K562 (cell line): ENCODE measurements at regions not wholly inside any gene's neighbourhood (a gene's known extent, or its start where the extent isn't known, plus 50 kb on each side); places are given as distances from the start of the nearest gene placed in this dataset.

ENCODE experiments used
- ATAC-seq: fragments of 200-7000 bp; cut with Tn5 transposase; 3 replicates; pipeline ENCODE4 v1.9.1; 2020; ENCODE audit warnings: moderate library complexity
- BruUV-seq: library from RNA; stranded (reverse); fragments of 400-500 nt; replicated peaks from 2 replicates; lab custom pipeline; 2021; lab: Mats Ljungman, UMichigan
- CTCF ChIA-PET: fragments of 300-600 bp; formaldehyde crosslinking; extraction: SDS; loops from one replicate; lab custom pipeline; 2021; ENCODE audit warnings: low intra/inter-chr PET ratio; lab: Yijun Ruan, JAX
- POLR2A ChIA-PET: fragments of 300-600, 350-650 bp; sonication (Branson Sonifier 250); formaldehyde crosslinking; extraction: SDS; loops from one replicate; lab custom pipeline; 2021; ENCODE audit warnings: antibody characterized with exemption, inconsistent platforms; lab: Yijun Ruan, JAX
- DNase-seq, 4 experiments: peaks; one replicate each; pipeline versions ENCODE4 v3.0.0 to v3.0.0-alpha.2; 2011 to 2018; ENCODE audit warnings: low spot score in 3 of 4, mixed read lengths in 3 of 4; ENCODE audit errors: extremely low read depth in 1 of 4
- FAIRE-seq: peaks from 2 replicates; lab custom pipeline; 2011; peaks lifted over from hg19 to GRCh38; lab: Jason Lieb, UNC
- H2AFZ ChIP-seq: 2 replicates; pipeline ENCODE4 v1.6.0; 2011; ENCODE audit warnings: low read depth, low read length, control low read depth, inconsistent platforms
- H3K27ac ChIP-seq: fragments of 200-600 bp; 3 replicates; pipeline ENCODE4 v1.8.0; 2011; ENCODE audit warnings: low read depth, mild to moderate bottlenecking, control low read depth, inconsistent platforms, low read length, moderate library complexity, mixed read lengths; ENCODE audit errors: extremely low read depth
- H3K27me3 ChIP-seq, 2 experiments: fragments of 300-600 bp in 1 of 2; 2 replicates in 1 of 2; 3 replicates in 1 of 2; pipeline versions ENCODE4 v1.6.0 to v1.8.0; 2011; ENCODE audit warnings: inconsistent platforms in 2 of 2, low read length in 2 of 2, mild to moderate bottlenecking in 1 of 2, mixed read lengths in 1 of 2, moderate library complexity in 1 of 2; ENCODE audit not compliant: control insufficient read depth in 2 of 2, insufficient read depth in 2 of 2
- H3K36me3 ChIP-seq: fragments of 300-600 bp; 3 replicates; pipeline ENCODE4 v1.8.0; 2011; ENCODE audit warnings: mild to moderate bottlenecking, low read length, inconsistent platforms; ENCODE audit not compliant: control insufficient read depth, insufficient read depth
- H3K4me1 ChIP-seq, 2 experiments: fragments of 200-600 bp in 1 of 2; replicated peaks in 1 of 2; 2 replicates in 1 of 2; 3 replicates in 1 of 2; pipeline versions ENCODE4 v1.5.1 to v1.8.0; 2011; ENCODE audit warnings: inconsistent platforms in 2 of 2, low read length in 2 of 2, mild to moderate bottlenecking in 1 of 2, mixed read lengths in 1 of 2, moderate library complexity in 1 of 2; ENCODE audit not compliant: control insufficient read depth in 2 of 2, insufficient read depth in 2 of 2
- H3K4me2 ChIP-seq: 2 replicates; pipeline ENCODE4 v1.6.1; 2011; ENCODE audit warnings: low read length, control low read depth, inconsistent platforms, mixed read lengths; ENCODE audit not compliant: insufficient read depth
- H3K4me3 ChIP-seq: fragments of 200-600 bp; sonication (generic), shearing (Covaris generic); 2 replicates; pipeline ENCODE4 v1.5.1; 2016; ENCODE audit warnings: control low read depth, inconsistent platforms
- H3K79me2 ChIP-seq: fragments of 200-600 bp; 3 replicates; pipeline ENCODE4 v1.8.0; 2011; ENCODE audit warnings: low read length, inconsistent platforms; ENCODE audit not compliant: control insufficient read depth, insufficient read depth
- H3K9ac ChIP-seq, 2 experiments: 2 replicates each; pipeline versions ENCODE4 v1.6.0 to v1.6.1; 2011; ENCODE audit warnings: low read depth in 2 of 2, low read length in 2 of 2, control low read depth in 1 of 2, inconsistent platforms in 1 of 2, mild to moderate bottlenecking in 1 of 2, mixed read lengths in 1 of 2; ENCODE audit not compliant: insufficient read depth in 1 of 2
- H3K9me1 ChIP-seq: one replicate; pipeline ENCODE4 v1.6.0; 2011; ENCODE audit warnings: inconsistent platforms, mild to moderate bottlenecking, low read length, moderate library complexity; ENCODE audit not compliant: control insufficient read depth, insufficient read depth
- H3K9me3 ChIP-seq: replicated peaks from 2 replicates; pipeline ENCODE4 v1.5.1; 2011; ENCODE audit warnings: low read depth, low read length, inconsistent platforms; ENCODE audit not compliant: control insufficient read depth, insufficient read depth
- H4K20me1 ChIP-seq: replicated peaks from 2 replicates; pipeline ENCODE4 v1.6.1; 2011; ENCODE audit warnings: low read length, inconsistent platforms, mixed read lengths; ENCODE audit not compliant: control insufficient read depth, insufficient read depth
- DACH1 ChIP-seq: fragments of 450-650 bp; IDR thresholded peaks from 2 replicates; pipeline ENCODE4 v1.6.1; 2018; ENCODE audit not compliant: partially characterized antibody
- FUS ChIP-seq: fragments of 200-400 bp; formaldehyde crosslinking; optimal IDR thresholded peaks from 2 replicates; pipeline ENCODE3; 2017; ENCODE audit warnings: low read depth, low read length
- GTF2E2 ChIP-seq: fragments of 200-800 bp; sonication (Bioruptor generic); IDR thresholded peaks from 2 replicates; pipeline ENCODE4 v1.6.1; 2016; ENCODE audit warnings: missing genetic modification characterization, missing compliant biosample characterization
- PHTF2 ChIP-seq: fragments of 250-450 bp; sonication (Bioruptor Pico); IDR thresholded peaks from 2 replicates; pipeline ENCODE4 v1.5.0; 2021; ENCODE audit warnings: mild to moderate bottlenecking
- POLR2AphosphoS2 ChIP-seq: IDR thresholded peaks from 2 replicates; pipeline ENCODE4 v1.6.1; 2012; ENCODE audit warnings: low read length, improper control_type of control experiment
- SETDB1 ChIP-seq: IDR thresholded peaks from one replicate; pipeline ENCODE4 v1.6.1; 2012; ENCODE audit warnings: low read length, control low read depth, inconsistent platforms
- STAT6 ChIP-seq: sonication (generic); formaldehyde crosslinking; IDR thresholded peaks from 2 replicates; pipeline ENCODE4 v1.8.1; 2023; ENCODE audit warnings: mild to moderate bottlenecking, missing genetic modification reagents
- TEAD1 ChIP-seq, 2 experiments: fragments of 450-650 bp in 1 of 2; sonication (generic) in 1 of 2; formaldehyde crosslinking; IDR thresholded peaks; 2 replicates each; pipeline versions ENCODE4 v1.4.0 to v1.8.0; 2020 to 2022; ENCODE audit warnings: mild to moderate bottlenecking in 2 of 2, missing genetic modification reagents in 1 of 2
- ZNF780A ChIP-seq: fragments of 250-450 bp; sonication (Bioruptor Pico); IDR thresholded peaks from 2 replicates; pipeline ENCODE4 v1.5.0; 2021; ENCODE audit warnings: mild to moderate bottlenecking
- WGBS: fragments of 100-300 bp; shearing (Covaris generic); methylation state at CpG from one replicate; pipeline ENCODE4 v1.1.6; 2016; ENCODE audit warnings: low coverage, mixed read lengths; ENCODE audit not compliant: insufficient coverage; ENCODE audit errors: missing lambda C conversion rate; 5-methylcytosine and 5-hydroxymethylcytosine counted together
- in situ Hi-C: fragments of 300-500 bp; cut with MboI; formaldehyde crosslinking; loops from 4 replicates; pipeline ENCODE4 v1.15.0; 2018; ENCODE audit warnings: inconsistent platforms, mixed read lengths
- intact Hi-C: fragments of 100-400 bp; cut with micrococcal nuclease; formaldehyde crosslinking; loops from 2 replicates; pipeline ENCODE4 v1.14.2; 2022
- TF ChIP-seq, protein P1 (sequence below), 2 experiments: fragments of 450-650 bp in 1 of 2; IDR thresholded peaks; 2 replicates each; pipeline ENCODE4 v1.6.1; 2011 to 2017; ENCODE audit warnings: low read depth in 2 of 2, antibody characterized with exemption in 1 of 2, borderline replicate concordance in 1 of 2, low read length in 1 of 2, mild to moderate bottlenecking in 1 of 2, mixed read lengths in 1 of 2; ENCODE audit not compliant: control insufficient read depth in 1 of 2
- TF ChIP-seq, protein P2 (sequence below): fragments of 250-450 bp; sonication (Bioruptor Pico); IDR thresholded peaks from 2 replicates; pipeline ENCODE4 v1.5.0; 2021

- no peak for TF ChIP-seq STAT6 (CRISPR knock-in tag)
Measured at GRCh38 chr12:67925077-67925476, 64.2 kb upstream of the IFNG-AS1 start (continued).

DNA sequence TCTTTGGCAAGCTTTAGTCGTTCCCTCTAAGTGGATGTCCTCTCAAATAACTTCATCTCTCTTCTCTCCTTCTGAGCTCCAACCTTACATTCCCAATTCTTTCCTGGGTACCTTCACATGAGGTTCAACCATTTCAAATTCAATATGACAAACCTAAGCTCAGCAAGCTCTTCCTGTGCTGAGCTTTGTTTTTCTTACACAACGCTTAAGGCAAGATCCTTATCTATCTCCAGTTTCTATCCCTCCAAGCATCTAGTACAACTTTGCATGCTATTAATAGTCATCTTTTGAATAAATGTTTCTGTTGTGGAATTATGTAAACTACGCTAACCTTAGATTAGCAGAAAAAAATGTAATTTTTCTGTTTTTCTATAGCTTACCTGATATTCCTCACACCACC is 63.7 kb upstream of the IFNG-AS1 start:
- BruUV-seq = no TSS peak
- ChIA-PET CTCF (no interaction called here), POLR2A (interaction anchor here (1.1 to 1.6 kb wide), 2 partner anchors 10 to 17 kb away, joined by 3 to 4 read pairs; no protein-coding TSS in a partner anchor)
- Histone ChIP-seq H3K4me1 (no peaks in the 10 kb centered on the region), H2AFZ (no peak overlapping the region), H3K36me3 (no peaks in the 10 kb centered on the region), H3K9ac (no peak overlapping the region), H4K20me1 (no peaks in the 10 kb centered on the region), H3K9me1 (no peaks in the 10 kb centered on the region), H3K9me3 (no peaks in the 10 kb centered on the region), H3K27me3 (no peaks in the 10 kb centered on the region; a peak in 1 of 5 replicates), H3K4me3 (no peak overlapping the region), H3K79me2 (no peaks in the 10 kb centered on the region), H3K4me2 (no peak overlapping the region), H3K27ac (no peak overlapping the region)
- FAIRE-seq (no peak), ATAC-seq (no peak), DNase-seq (no peak)
- 0% methylated on average over 3 of the region's 3 CpGs for WGBS
- TF ChIP-seq DACH1 = no peak
- TF ChIP-seq GTF2E2 (tag) = no peak
- TF ChIP-seq, protein P1, sequence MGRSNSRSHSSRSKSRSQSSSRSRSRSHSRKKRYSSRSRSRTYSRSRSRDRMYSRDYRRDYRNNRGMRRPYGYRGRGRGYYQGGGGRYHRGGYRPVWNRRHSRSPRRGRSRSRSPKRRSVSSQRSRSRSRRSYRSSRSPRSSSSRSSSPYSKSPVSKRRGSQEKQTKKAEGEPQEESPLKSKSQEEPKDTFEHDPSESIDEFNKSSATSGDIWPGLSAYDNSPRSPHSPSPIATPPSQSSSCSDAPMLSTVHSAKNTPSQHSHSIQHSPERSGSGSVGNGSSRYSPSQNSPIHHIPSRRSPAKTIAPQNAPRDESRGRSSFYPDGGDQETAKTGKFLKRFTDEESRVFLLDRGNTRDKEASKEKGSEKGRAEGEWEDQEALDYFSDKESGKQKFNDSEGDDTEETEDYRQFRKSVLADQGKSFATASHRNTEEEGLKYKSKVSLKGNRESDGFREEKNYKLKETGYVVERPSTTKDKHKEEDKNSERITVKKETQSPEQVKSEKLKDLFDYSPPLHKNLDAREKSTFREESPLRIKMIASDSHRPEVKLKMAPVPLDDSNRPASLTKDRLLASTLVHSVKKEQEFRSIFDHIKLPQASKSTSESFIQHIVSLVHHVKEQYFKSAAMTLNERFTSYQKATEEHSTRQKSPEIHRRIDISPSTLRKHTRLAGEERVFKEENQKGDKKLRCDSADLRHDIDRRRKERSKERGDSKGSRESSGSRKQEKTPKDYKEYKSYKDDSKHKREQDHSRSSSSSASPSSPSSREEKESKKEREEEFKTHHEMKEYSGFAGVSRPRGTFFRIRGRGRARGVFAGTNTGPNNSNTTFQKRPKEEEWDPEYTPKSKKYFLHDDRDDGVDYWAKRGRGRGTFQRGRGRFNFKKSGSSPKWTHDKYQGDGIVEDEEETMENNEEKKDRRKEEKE (IDR thresholded peaks at IDR 0.05; ENCODE audit: borderline replicate concordance in 1 of 2, control insufficient read depth in 1 of 2, low read depth in 2 of 2, low read length in 1 of 2) = no peak
- TF ChIP-seq SETDB1 = no peak
- no peak for TF ChIP-seq TEAD1 (CRISPR knock-in tag; IDR thresholded peaks at IDR 0.05)
- no peak for TF ChIP-seq PHTF2 (CRISPR knock-in tag)
- no peak for TF ChIP-seq POLR2AphosphoS2
- TF ChIP-seq ZNF780A = no peak
- TF ChIP-seq FUS = no peak
- TF ChIP-seq, protein P2, sequence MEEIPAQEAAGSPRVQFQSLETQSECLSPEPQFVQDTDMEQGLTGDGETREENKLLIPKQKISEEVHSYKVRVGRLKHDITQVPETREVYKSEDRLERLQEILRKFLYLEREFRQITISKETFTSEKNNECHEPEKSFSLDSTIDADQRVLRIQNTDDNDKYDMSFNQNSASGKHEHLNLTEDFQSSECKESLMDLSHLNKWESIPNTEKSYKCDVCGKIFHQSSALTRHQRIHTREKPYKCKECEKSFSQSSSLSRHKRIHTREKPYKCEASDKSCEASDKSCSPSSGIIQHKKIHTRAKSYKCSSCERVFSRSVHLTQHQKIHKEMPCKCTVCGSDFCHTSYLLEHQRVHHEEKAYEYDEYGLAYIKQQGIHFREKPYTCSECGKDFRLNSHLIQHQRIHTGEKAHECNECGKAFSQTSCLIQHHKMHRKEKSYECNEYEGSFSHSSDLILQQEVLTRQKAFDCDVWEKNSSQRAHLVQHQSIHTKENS (CRISPR knock-in tag) = no peak
- in situ Hi-C loops (no loop called here), intact Hi-C loops (no loop called here)
